ENCODE measurements at regions not wholly inside any gene's neighbourhood (a gene's known extent, or its start where the extent isn't known, plus 50 kb on each side); places are given as distances from the start of the nearest gene placed in this dataset.

GRCh38 chr22:17281026-17281425 is 61.8 kb upstream of the ADA2 start:
- Histone ChIP-seq H3K4ac (replicated peaks; ENCODE audit: insufficient read length, low read depth, low read length) (no peak overlapping the region), H3K4me2 (ENCODE audit: insufficient read depth in 1 of 2, low read depth in 2 of 2, low read length in 2 of 2) (no peak overlapping the region), H3K27ac (ENCODE audit: low read depth, low read length) (no peak overlapping the region), H4K5ac (ENCODE audit: insufficient read length, low read depth, low read length) (no peak overlapping the region), H3K79me1 (ENCODE audit: low read depth, low read length) (no peaks in the 10 kb centered on the region), H2BK120ac (replicated peaks; ENCODE audit: low read depth, low read length) (no peak overlapping the region), H4K20me1 (replicated peaks in 1 of 2; ENCODE audit: control insufficient read depth in 1 of 2, insufficient read depth in 2 of 2, low read length in 2 of 2) (no peaks in the 10 kb centered on the region), H2AK5ac (ENCODE audit: low read depth, low read length) (no peak overlapping the region), H3K9ac (replicated peaks in 1 of 4; ENCODE audit: extremely low read depth in 1 of 4, low read depth in 3 of 4, low read length in 3 of 4) (no peak overlapping the region), H4K8ac (ENCODE audit: extremely low read depth, insufficient read depth, low read length) (no peak overlapping the region), H3K4me1 (replicated peaks in 1 of 4; ENCODE audit: control insufficient read depth in 3 of 4, insufficient read depth in 4 of 4, low read length in 3 of 4) (no peaks in the 10 kb centered on the region), H3K14ac (ENCODE audit: insufficient read length) (no peak overlapping the region), H2BK5ac (ENCODE audit: low read depth, low read length) (no peak overlapping the region), H4K91ac (replicated peaks; ENCODE audit: insufficient read length, low read length) (no peak overlapping the region), H3K79me2 (ENCODE audit: control insufficient read depth in 1 of 2, insufficient read depth in 2 of 2, low read length in 2 of 2) (no peaks in the 10 kb centered on the region), H3K56ac (replicated peaks; ENCODE audit: insufficient read length, low read depth, low read length) (no peak overlapping the region), H3K27me3 (replicated peaks in 1 of 4; ENCODE audit: control insufficient read depth in 3 of 4, extremely low read depth in 1 of 4, insufficient read depth in 3 of 4, low read length in 3 of 4) (no peaks in the 10 kb centered on the region), H3K9me3 (ENCODE audit: insufficient read depth in 2 of 2, low read depth in 1 of 2, low read length in 1 of 2) (no peaks in the 10 kb centered on the region), H3K23me2 (ENCODE audit: low read depth, low read length) (no peaks in the 10 kb centered on the region), H2AFZ (ENCODE audit: low read length) (no peak overlapping the region), H2BK12ac (ENCODE audit: low read depth, low read length) (no peak overlapping the region), H2BK15ac (ENCODE audit: low read length) (0 out of 2 replicates have a peak overlapping the region, but pooled peaks have one; percentile 53), H3K36me3 (ENCODE audit: control insufficient read depth in 2 of 4, insufficient read depth in 4 of 4, low read length in 3 of 4) (no peaks in the 10 kb centered on the region), H3K23ac (ENCODE audit: insufficient read length) (no peak overlapping the region), H2BK20ac (ENCODE audit: low read length) (no peak overlapping the region), H3K4me3 (ENCODE audit: extremely low read depth in 1 of 4, insufficient read depth in 2 of 4, low read depth in 3 of 4, low read length in 4 of 4) (no peak overlapping the region), H3K18ac (ENCODE audit: extremely low read depth, low read length) (no peak overlapping the region)
- no peak for TF ChIP-seq MAFK (IDR thresholded peaks at IDR 0.05; ENCODE audit: low read depth, low read length)
- no peak for TF ChIP-seq EZH2 (IDR thresholded peaks at IDR 0.05; ENCODE audit: low read depth, low read length, severe bottlenecking)
- no peak for TF ChIP-seq CBX5 (IDR thresholded peaks at IDR 0.05; ENCODE audit: low read depth, low read length)
- no peak for TF ChIP-seq MAX (IDR thresholded peaks at IDR 0.05)
- FAIRE-seq (no peak), DNase-seq (ENCODE audit: low read depth in 1 of 2, low spot score in 2 of 2) (no peak)
- ChIA-PET POLR2A (ENCODE audit: partially characterized antibody) (interaction anchor here (0.5 to 0.8 kb wide), 2 partner anchors 88 to 741 kb away, joined by 3 read pairs; no protein-coding TSS in a partner anchor), CTCF (ENCODE audit: partially characterized antibody) (interaction anchor here (0.8 to 1.0 kb wide), 3 partner anchors 8 to 53 kb away, joined by 3 to 5 read pairs (median 3); no protein-coding TSS in a partner anchor)
- 91% methylated on average over 5 of the region's 5 CpGs; no CpG with 5 or more reads in 1 of the 2 experiments for WGBS, 2 experiments (ENCODE audit: extremely low coverage in 1 of 2, insufficient coverage in 1 of 2, insufficient read length in 1 of 2, insufficient replicate concordance in 2 of 2, low coverage in 1 of 2, low lambda C conversion rate in 2 of 2, missing lambda C conversion rate in 1 of 2)

Measured in H1 (cell line).